CD4-positive, alpha-beta T cell treated with Interleukin-21 for 1 hour (primary cell): ENCODE measurements at regions not wholly inside any gene's neighbourhood (a gene's known extent, or its start where the extent isn't known, plus 50 kb on each side); places are given as distances from the start of the nearest gene placed in this dataset.

Experiments used
- DNase-seq: peaks from one replicate; pipeline ENCODE4 v3.0.0-alpha.2; 2020

- peak; percentile 39 for DNase-seq
Observed at GRCh38 chr5:74576941-74577456, 63.5 kb downstream of the ENC1 start.

GRCh38 chr5:74575741-74576538, 64.6 kb downstream of the ENC1 start:
- DNase-seq, result peak; percentile 18

- DNase-seq, result no peak
Observed at GRCh38 chr5:74570250-74570649, 70.3 kb downstream of the ENC1 start.

- DNase-seq, result no peak
Observed at GRCh38 chr5:74567411-74567995, 73.0 kb downstream of the ENC1 start.

- no peak for DNase-seq
Observed at GRCh38 chr5:74562122-74562521, 78.4 kb downstream of the ENC1 start.

GRCh38 chr5:74560245-74560644, 80.3 kb downstream of the ENC1 start:
- DNase-seq, result no peak

- DNase-seq, result no peak
Observed at GRCh38 chr5:74556631-74557595, 83.6 kb downstream of the ENC1 start.

- DNase-seq, result no peak
Observed at GRCh38 chr5:74556006-74556405, 84.5 kb downstream of the ENC1 start.

- no peak for DNase-seq
Observed at GRCh38 chr5:74552101-74552500, 88.4 kb downstream of the ENC1 start.

- DNase-seq, result no peak
Observed at GRCh38 chr5:74550927-74551326, 89.6 kb downstream of the ENC1 start.

GRCh38 chr5:74549384-74549783, 91.1 kb downstream of the ENC1 start:
- no peak for DNase-seq

- DNase-seq, result no peak
Observed at GRCh38 chr5:74546796-74547195, 93.7 kb downstream of the ENC1 start.

GRCh38 chr5:74544811-74545210, 95.7 kb downstream of the ENC1 start:
- DNase-seq, result no peak

GRCh38 chr5:74543162-74543995, 97.1 kb downstream of the ENC1 start:
- DNase-seq, result no peak

- DNase-seq, result no peak
Observed at GRCh38 chr5:74542482-74542881, 98.0 kb downstream of the ENC1 start.

- no peak for DNase-seq
Observed at GRCh38 chr5:74541381-74541781, 99.1 kb downstream of the ENC1 start.

- no peak for DNase-seq
Observed at GRCh38 chr5:74540622-74541021, 99.9 kb downstream of the ENC1 start.

GRCh38 chr5:74539986-74540385, 100.5 kb downstream of the ENC1 start:
- DNase-seq, result no peak

- DNase-seq, result peak; percentile 10
Observed at GRCh38 chr5:74538206-74538661, 102.3 kb downstream of the ENC1 start.

- no peak for DNase-seq
Observed at GRCh38 chr5:74536658-74537057, 103.9 kb downstream of the ENC1 start.

GRCh38 chr5:74535926-74536325, 104.6 kb downstream of the ENC1 start:
- DNase-seq, result no peak
